ENCODE measurements at regions not wholly inside any gene's neighbourhood (a gene's known extent, or its start where the extent isn't known, plus 50 kb on each side); places are given as distances from the start of the nearest gene placed in this dataset.

DNA sequence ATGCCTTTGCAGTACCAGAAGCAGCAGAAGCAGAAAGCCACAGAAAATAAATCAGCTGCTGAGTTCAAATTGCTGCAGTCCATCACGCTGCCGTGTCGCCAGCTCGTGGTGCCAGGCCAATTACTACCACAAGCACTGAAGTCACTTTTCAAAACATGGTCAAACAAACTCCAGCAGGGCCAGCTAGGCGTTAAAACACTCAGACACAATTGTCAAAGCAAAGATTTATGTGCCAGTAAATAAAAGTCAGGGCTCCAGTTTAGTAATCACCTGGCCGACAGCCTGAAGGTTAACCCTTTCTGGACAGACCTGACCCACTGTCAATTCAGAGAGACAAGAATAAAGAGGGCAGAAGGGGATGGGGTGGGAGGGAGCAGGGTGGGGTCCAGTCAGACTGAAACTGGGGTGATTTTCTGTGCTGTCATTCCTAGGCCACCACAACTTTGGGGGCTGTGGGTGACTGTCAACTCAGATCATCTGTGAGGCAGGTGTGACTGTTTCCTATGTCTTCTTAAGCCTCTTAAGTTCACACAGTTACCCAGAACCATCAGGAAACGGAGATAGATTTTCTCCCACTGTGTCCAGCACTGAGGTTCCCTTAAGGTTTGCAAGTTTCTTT is 109.8 kb upstream of the FUT8 start:
- TF ChIP-seq CTCF (conservative IDR thresholded peaks at IDR 0.05) = no peak
- no peak for TF ChIP-seq ZFX (IDR thresholded peaks at IDR 0.05)

All from C4-2B (cell line).